22Rv1 (cell line): ENCODE measurements at regions not wholly inside any gene's neighbourhood (a gene's known extent, or its start where the extent isn't known, plus 50 kb on each side); places are given as distances from the start of the nearest gene placed in this dataset.

ENCODE experiments used
- ZFX ChIP-seq: fragments of 450-650 bp; IDR thresholded peaks from 2 replicates; pipeline ENCODE4 v1.6.1; 2017; ENCODE audit warnings: antibody characterized with exemption, borderline replicate concordance
- TF ChIP-seq, protein P1 (sequence below): fragments of 450-650 bp; IDR thresholded peaks from 2 replicates; pipeline ENCODE4 v1.5.1; 2017; ENCODE audit warnings: mild to moderate bottlenecking

DNA sequence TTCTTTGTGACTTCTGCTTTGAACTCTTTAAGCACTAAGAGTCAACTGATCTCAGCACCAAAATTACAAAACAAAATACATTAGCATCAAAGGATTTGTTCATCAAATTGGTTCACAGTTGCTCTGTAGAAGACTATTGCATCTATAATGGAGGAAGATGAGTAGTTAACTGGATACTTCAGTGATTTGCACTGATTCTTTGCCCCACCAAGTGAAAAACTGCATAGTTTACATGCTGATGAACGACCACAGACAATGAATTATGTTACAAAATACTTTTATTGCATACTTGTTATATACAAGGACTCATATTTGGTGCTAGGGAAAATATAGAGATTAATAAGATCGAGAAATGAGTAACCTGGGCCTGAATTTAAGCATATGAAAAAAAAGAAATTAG, 107.2 kb downstream of the SCG2 start:
- TF ChIP-seq, protein P1, sequence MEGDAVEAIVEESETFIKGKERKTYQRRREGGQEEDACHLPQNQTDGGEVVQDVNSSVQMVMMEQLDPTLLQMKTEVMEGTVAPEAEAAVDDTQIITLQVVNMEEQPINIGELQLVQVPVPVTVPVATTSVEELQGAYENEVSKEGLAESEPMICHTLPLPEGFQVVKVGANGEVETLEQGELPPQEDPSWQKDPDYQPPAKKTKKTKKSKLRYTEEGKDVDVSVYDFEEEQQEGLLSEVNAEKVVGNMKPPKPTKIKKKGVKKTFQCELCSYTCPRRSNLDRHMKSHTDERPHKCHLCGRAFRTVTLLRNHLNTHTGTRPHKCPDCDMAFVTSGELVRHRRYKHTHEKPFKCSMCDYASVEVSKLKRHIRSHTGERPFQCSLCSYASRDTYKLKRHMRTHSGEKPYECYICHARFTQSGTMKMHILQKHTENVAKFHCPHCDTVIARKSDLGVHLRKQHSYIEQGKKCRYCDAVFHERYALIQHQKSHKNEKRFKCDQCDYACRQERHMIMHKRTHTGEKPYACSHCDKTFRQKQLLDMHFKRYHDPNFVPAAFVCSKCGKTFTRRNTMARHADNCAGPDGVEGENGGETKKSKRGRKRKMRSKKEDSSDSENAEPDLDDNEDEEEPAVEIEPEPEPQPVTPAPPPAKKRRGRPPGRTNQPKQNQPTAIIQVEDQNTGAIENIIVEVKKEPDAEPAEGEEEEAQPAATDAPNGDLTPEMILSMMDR, result no peak
- TF ChIP-seq ZFX, result no peak
